ENCODE measurements at regions not wholly inside any gene's neighbourhood (a gene's known extent, or its start where the extent isn't known, plus 50 kb on each side); places are given as distances from the start of the nearest gene placed in this dataset.

DNA sequence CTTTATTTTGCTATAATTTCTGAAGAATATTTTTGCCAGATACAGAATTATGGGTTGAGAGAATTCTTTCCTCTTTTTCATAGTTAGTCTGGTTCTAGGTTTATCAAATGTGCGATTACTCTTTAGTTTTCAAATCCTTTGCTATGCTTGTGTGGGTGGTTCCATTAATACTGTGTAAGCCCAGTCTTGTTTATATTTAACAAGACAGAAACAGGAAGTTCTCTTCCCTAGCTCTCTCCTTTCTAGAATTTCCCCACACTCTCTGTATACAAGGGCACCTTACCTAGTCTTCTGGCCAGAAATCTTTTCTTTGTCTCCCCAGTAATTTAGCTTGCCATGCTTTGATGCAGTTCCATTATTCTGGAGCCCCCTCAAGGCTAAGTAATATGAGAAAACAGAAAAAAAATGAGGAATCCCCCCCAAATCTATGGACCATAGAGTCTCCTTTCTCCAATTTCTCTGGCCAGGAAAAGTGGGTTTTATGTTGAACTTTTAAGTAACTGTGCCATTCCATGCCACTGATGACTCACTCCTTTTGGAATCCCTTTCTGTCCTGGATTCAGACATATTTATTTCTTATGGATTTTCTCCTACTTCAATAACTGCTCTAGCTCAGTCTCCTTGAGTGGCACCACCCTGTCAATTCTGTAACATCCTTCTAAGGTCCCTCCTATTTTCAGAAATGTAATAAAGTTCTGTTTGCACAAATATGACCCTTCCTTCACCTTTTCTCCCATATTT is 1714.1 kb downstream of the EFNA5 start:
- DNase-seq: no peak

DNA sequence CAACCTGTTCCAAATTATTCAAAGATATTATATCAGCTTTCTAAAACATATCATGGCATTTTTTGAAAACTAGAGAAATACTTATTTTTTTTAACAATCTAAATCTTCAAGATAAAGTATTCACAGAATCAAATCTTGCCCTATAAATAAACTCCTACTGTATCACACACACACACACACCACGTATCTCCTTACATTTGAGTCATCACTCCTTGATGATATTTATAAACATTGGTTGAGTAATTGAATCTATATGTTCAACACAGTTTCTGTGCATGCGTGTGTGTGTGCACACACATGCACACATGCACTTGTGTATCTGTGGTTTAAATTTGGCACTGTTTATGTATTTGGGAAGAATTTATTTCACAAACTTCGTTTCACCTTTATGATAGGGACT is 1716.4 kb downstream of the EFNA5 start:
- DNase-seq: no peak

DNA sequence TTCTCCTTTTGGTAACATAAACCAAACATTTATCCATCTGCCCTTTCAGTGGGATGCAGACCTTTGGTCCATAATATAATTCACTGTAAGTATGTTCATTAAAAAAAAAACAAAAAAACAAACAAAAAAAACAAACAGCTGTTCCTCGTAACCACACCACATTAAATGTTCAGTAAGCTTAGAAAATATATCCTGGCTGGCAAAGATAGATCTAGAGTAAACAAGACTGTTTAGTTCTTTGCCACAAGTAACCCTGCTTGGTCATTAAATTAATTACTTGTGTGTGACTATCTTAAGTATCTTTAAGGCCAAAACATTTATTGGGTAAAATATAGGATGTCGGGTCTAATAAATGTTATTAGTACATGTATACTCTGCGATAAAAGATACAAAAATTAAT is 1717.1 kb downstream of the EFNA5 start:
- DNase-seq: no peak

DNA sequence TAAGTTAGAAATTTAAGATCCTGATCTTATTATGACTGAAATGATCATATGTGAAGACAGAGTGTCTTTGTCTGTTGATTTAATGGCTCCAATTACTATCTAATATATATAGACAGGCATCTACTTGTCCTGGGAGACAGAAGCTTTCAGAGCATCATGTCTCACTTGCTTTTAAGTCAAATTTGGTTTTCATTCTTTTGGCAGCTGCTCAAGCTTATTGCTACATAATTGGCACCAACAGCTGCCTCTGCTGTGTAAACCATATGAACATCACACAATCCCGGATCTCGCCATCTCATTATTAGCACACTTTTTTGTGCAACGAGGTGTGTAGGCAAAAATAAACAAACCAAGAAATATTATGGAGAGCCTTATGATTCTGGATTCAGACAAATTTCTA is 1717.9 kb downstream of the EFNA5 start:
- no peak for DNase-seq

DNA sequence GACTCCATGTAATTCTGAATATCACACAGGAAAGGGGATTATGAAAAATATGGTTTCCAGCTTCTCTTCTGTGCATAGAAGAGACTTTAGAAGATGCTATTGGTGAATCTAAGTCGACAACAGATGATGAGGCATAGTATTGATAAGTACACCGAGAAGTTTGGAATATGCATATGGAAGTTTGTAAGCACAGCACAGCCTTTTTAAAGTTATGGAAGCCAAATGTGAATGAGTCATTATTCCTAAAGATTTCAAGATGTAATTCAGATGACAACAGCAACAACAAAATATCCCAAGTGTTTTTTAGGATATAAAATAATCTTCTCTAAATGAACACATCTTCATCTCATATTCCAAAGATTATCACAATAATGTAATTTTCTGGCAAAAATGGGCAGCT is 1723.3 kb downstream of the EFNA5 start:
- no peak for DNase-seq

DNA sequence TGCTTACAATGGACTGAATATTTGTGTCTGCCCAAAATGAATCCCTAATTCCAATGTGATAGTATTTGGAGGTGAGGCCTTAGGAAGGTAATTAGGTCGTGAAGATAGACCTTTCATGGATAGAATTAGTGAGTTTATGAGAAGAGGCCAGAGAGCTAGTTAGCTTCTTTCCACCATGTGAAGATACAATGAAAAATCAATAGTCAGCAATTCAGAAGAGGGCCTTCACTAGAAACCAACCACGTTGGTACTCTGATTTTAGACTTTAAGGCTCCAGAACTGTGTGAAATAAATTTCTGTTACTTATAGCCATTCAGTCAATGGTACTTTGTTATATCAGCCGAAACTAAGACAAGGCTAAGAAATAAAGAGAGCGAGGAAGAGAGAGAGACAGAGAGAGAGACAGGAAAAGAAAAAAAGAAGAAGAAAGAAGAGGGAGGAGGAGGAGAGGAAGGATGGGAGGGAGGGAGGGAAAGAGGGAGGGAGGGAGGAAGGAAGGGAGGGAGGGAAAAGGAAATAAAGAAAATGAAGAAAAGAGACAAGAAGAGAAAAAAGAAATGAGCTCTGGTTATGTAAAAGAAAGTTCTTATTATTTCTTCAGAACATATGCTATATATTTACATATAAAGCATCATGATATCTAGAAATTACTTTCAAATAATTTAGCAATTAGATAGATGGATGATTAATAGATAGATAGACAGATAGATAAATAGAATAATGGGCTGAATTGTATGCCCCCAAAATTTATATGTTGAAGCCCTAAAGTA is 1725.3 kb downstream of the EFNA5 start:
- no peak for DNase-seq

DNA sequence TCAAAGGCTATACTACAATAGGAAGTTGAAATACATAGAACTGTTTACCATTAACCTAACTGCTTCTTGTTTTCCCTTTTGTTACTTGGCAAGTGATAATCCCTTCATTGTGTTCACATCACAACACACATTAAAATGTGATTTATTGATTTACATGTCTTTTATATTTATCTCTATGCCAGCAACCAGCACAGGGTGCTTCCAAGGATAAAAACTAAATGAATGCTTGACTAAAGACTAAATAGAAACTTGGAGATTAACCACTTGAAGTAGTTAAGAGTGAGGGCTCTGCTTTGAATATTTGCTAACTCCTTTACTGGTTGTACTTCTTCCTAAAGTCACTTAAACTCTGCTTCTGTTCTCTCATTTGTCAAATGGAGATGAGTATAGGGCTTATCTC is 1730.6 kb downstream of the EFNA5 start:
- no peak for DNase-seq

DNA sequence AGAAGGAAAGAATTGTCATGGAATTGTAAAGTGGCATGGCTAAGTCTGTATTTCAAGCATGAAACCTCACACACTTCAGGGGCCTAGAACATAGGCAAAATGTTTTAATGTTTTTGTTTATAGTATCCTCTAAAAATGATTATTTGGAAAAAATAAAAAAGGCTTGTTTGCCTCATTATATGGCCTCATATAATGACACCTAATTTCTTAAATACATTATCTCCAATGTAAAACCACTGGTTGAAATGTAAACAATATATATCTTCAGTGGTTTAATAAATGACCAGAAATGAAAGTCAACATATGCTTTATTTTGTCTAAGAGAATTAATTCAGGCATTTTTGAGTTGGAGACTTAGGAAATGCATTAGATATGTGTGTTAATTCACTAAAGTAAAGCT is 1736.6 kb downstream of the EFNA5 start:
- DNase-seq: no peak

DNA sequence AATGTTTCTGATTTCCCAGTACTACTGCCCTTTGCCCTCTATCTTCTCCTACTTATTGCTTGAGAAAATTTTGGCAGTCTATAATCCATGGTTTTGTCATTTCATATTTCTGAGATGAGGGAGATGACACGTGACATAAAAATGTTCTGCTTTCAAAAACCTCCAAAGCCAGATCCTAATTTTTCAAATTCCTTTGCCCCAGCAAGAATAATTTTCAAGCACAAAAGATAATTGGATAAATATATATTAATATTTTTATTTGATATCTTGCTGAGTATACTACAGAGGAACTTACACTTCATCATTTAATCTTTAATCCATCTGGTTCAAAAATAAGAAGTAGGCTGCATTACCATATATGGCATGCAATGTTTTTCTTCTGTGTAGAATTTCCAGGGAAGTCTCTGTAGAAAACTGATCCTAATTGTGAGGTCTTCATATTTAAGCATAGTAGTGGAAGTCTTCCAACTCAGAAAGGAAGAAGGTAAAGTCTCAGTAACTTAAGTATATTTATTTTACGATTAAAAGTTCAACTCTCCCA is 1738.8 kb downstream of the EFNA5 start:
- DNase-seq: no peak

DNA sequence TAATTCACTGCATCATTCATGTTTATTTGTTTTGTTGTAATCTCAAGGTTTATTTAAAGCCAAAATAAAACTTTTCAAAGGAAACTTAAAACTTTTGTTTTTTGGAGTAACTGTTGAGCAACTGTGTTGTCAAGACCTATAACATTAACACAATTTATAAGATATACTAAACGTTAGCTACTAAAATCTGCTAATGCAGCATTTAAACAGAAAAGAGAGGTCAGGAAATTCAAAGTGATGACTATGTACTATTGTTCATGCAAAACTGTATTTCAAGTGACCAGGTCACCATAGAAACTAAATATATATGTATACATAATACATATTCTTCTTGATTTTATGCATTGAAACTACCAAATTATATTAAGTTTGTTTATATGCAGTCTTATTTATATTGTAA is 1740.9 kb downstream of the EFNA5 start:
- no peak for DNase-seq

DNA sequence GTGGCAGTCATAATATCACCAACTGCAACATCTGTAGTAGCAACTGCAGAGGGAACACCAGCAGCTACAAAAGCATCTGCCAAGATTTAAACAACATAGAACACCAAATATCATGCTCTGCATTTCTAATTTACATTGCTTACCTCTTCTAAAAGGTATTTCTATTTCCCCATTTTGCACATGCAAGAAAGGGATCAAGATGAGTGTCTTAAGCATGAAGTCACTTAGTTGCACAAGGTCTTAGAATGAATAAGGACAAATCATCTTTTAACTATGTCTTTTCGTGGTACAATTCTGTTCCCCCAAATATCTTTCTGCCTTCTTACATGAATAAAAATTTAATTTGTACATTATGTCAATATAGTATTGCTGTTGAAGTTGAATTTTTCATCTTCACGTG is 1746.4 kb downstream of the EFNA5 start:
- DNase-seq: no peak

DNA sequence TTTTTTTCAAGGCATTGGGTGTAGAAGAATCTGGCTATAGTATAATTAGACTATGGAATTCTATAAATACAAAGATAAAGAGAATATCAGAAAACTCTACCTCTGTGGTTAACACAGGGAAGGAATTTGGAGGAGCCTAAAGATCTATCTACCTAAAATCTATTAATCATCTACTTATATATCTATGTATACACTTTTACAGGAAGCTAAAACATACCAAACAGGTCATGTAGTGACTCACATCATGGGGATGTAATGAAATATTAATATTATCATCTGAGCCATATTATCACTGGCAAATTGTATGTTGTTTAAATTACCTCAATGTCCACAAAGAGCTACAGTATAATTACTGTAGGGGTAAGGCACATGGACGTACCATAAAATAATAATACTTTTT is 1748.2 kb downstream of the EFNA5 start:
- DNase-seq: no peak

DNA sequence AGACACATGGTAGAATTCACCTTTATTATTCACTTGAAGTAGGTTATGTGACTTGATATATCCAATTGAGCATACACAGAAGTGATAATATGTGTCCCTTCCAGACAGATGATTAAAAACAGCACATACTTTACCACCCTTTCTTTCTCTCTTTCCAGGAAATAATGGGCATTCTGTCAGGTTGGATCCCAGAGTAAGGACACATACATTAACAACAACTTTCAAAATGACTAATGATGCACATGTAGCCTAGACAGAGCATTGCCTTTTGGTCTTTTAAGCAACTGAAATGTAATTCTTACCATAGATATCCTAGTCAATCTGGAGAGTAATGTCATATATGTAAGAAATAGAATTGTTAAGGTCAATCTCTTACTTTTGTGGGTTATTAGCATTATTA is 1748.7 kb downstream of the EFNA5 start:
- DNase-seq: no peak

DNA sequence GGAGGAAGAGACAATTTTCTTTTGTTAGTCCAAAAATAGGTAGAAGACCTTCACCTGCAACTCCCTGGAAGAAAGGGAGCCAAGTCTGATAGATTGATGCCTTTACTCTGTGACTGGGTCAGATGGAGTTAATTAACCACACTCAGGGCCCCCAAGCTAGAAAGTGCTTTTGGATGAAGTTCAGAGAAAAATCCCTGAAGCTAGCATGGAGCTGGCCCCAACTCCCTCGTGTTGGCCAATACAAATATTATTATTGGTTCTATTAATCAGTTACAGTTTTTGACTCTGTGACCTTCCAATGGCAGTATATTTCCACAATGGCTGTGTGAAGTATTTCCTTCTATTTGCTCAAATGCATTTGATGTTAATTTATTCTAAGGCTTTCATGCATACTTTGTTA is 1753.5 kb downstream of the EFNA5 start:
- no peak for DNase-seq

DNA sequence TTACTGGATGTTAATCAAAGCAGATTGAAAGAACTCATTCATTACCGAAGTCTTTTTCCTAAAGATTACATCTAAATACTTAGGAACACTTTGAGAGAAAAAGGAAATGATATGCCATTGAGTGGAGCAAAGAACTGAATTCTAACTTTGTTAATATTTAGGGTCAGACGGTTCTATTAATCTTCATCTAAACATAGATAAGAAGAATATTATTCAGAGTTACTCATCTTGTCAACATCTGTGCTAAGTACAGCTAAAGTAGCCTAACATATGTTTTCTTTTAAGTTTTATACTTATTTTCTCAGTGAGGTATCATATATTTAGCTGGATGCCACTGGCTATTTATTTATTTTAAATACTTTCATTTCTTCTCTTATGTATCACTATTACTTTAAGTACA is 1763.7 kb downstream of the EFNA5 start:
- DNase-seq: no peak

DNA sequence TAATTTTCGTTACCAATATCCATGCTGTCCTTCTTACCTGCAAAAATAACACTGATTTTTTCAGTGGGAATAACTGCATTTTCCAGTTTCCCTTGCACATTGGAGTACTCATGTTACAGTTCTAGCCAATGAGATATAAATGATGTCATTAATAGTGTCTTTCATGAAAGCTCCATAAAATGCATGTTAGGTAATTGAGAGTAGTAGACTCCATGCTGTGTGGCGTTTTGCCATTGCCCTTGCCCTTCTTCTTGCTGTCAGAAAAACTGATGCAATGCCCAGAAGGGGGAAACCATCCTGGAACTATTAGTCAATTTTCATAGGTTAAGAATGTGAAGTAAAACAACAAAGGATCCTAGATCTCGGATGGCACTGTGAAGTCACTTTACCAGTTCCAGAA is 1765.3 kb downstream of the EFNA5 start:
- DNase-seq: no peak

DNA sequence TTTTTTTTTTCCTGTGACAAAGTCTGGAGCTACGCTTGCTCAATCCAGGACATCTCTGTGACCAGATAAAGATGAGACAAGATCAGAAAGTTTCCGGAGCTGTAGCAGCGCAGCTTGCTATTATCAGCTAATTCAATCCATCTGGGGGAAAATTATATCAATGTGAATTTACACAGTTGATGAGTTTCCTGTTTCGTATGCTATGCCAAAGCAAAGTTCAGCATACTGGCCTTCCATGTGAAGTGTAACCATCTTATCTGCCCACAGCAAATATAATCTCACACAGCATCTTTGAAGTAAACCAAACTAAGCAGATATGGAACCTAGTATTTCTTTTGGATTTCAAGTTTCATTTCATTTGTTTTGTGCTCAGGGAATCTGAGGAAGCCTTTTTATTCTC is 1767.7 kb downstream of the EFNA5 start:
- no peak for DNase-seq

DNA sequence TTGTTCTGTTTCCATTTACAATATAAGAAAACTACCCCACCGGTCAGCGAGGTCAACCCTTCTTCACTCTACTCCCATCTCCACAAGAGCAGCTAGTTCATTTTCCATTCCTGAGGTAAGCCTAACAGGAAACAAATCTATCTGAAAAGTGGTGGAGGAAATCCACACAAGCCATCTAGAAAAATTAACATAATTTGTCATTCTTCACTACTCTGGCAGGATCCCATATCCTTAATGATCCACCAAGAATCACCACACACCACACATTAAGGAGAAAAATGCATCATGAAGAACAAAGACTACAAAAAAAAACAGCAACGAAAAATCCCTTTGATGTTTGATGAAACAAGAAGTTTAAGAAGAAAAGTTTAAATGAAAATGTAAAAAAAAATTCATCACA is 1771.0 kb downstream of the EFNA5 start:
- no peak for DNase-seq

DNA sequence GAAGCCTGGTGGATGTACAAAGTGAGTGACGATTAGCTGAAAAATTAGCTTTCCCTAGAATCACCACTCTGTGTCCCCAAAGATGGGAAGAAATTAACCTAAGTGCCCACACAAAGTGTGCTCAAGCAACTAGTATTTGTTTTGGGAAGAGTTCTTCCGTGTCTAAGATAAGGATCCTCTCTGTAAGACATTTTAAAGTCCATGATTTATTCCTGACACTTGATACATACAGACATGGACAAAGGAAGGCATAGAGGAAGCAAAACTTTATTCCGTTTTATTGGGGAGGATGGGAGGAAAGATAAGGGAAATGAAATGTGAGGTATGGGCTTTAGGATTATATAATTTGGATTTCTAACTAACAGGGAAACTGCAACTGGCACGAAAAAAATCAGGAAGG is 1772.6 kb downstream of the EFNA5 start:
- no peak for DNase-seq

DNA sequence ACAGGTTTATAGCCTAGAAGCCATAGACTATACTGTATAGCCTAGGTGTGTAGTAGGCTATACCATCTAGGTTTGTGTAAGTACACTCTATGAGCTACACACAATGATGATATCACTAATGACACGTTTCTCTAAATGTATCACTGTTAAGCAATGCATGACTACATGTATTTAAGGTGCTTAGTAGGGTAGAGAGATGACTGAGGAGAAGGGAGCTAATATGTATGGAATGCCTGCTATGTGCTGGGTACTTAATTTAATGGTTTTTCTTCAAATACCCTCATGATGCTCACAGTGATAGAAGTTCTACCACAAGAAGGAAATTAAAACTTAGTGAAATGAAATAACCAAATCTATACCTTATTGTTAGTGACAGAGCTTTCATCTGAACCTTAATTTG is 1785.5 kb downstream of the EFNA5 start:
- DNase-seq: no peak

DNA sequence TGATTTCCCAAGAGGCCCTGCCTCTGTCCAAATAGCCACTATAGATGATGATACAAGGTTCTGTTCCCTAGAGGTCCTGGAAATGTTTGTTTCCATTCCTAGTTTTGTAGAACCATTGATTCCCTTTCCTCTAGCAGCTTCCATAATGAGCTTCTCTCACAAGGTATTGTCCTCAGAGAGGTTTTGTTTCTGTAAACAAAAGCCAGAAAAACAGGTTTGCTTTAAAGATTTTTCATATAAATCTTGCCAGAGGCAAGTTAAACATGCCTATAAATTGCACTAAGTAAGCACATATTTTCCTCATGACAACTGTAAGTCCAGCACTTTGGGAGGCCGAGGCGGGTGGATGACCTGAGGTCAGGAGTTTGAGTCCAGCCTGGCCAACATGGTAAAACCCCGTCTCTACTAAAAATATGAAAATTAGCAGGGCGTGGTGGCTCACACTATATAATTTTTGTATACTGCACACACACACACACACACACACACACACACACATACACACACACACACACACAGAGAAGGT is 1787.7 kb downstream of the EFNA5 start:
- DNase-seq: no peak

DNA sequence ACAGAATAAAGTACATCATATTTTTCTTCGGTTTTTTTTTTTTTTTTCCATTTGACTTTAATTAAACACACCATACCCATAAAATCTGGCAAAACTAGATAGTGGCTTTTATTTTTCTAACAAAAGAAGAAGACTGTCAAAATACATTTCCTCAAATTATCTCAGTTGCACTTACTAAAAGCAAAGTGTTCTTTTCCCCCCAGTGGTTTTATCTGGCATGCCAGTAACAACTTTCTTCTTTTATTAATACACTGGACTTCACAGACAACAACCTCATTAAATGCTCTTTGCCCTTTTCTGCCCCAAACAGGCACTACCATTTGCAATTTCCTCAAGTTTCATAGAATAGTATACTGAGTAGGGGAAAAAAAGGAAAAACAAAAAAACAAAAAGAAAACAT is 1792.3 kb downstream of the EFNA5 start:
- DNase-seq: no peak

DNA sequence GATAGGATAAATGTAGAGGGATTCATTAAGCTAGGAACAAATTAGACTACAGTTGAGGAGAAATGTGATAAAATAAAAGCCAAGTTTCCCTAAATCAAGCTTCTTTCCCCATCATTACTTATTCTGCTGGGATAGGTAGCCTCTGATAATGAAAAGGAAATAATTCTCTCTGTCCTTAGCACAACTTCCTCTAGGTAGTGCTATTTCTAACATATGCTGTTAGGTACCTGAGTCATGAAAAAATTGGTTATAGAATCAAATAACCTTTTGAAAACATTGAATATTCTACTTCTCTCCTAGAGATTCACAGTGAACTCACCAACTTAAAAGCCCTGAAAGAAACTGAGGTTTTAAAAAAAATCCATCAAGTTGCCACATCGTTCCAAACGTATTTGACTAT is 1793.1 kb downstream of the EFNA5 start:
- no peak for DNase-seq

DNA sequence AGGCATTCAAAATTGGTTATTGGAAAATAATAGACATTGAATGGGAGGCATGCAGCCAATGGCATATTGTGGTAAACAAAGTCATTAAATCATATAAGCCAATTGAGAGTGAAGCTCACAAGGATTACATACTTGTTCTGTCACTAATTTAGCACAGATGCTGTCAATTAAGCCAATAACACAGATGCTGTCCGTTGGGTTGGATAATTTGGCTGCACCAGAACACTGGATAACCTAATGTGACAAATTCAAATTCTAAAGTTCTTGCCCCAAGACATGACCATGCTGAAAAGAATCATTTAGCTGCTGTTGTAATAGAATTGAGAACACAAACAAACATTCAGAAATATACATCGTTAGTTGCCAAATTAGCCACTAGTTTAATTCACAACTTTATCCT is 1796.4 kb downstream of the EFNA5 start:
- DNase-seq: no peak
